Adrenal gland (tissue), 9 donors: ENCODE measurements at regions not wholly inside any gene's neighbourhood (a gene's known extent, or its start where the extent isn't known, plus 50 kb on each side); places are given as distances from the start of the nearest gene placed in this dataset.

Source experiments
- DNase-seq, 7 donors: peaks; one replicate each; pipeline ENCODE4 v3.0.0-alpha.2; 2019 to 2020
- H3K27ac ChIP-seq, 5 donors: fragments of 200-600 bp; sonication (generic) in 4 of 5; 1 replicate in 3 of 5; 2 replicates in 2 of 5; pipeline versions ENCODE4 v1.5.1 to v1.8.0; 2016 to 2020; ENCODE audit warnings: mild to moderate bottlenecking in 1 of 5
- H3K27me3 ChIP-seq: fragments of 200-600 bp; 2 replicates; pipeline ENCODE4 v1.8.0; 2021
- H3K36me3 ChIP-seq, 2 donors: fragments of 200-600 bp; replicated peaks in 1 of 2; 1 replicate in 1 of 2; 2 replicates in 1 of 2; pipeline versions ENCODE4 v1.5.1 to v1.8.0; 2018 to 2022
- H3K4me1 ChIP-seq, 2 donors: fragments of 200-600 bp; replicated peaks in 1 of 2; 1 replicate in 1 of 2; 2 replicates in 1 of 2; pipeline versions ENCODE4 v1.5.1 to v1.8.0; 2018 to 2021
- H3K4me3 ChIP-seq, 4 donors: fragments of 200-600 bp; sonication (generic) in 3 of 4; one replicate each; pipeline ENCODE4 v1.5.1; 2016 to 2018
- H3K9me3 ChIP-seq, 3 donors: fragments of 200-600 bp; sonication (generic) in 1 of 3; replicated peaks in 1 of 3; 1 replicate in 2 of 3; 2 replicates in 1 of 3; pipeline versions ENCODE4 v1.5.1 to v1.8.0; 2016 to 2021
- CTCF ChIP-seq, 6 experiments: fragments of 450-650 bp in 4 of 6; fragments of 200-600 bp in 2 of 6; sonication (generic) in 1 of 6; IDR thresholded peaks; 1 replicate in 5 of 6; 2 replicates in 1 of 6; pipeline versions ENCODE4 v1.5.1 to v1.8.0; 2016 to 2021; ENCODE audit warnings: antibody characterized with exemption in 6 of 6, mild to moderate bottlenecking in 2 of 6, moderate library complexity in 1 of 6
- POLR2A ChIP-seq, 2 donors: fragments of 450-650 bp; IDR thresholded peaks; one replicate each; pipeline ENCODE4 v1.6.1; 2017; ENCODE audit warnings: antibody characterized with exemption in 2 of 2, mild to moderate bottlenecking in 2 of 2, moderate library complexity in 1 of 2
- WGBS, 4 donors: extraction: QIAGEN DNeasy Blood & Tissue Kit in 2 of 4; methylation state at CpG; one replicate each; pipeline versions ENCODE4 v1.1.5 to v1.1.7; 2013 to 2017; 5-methylcytosine and 5-hydroxymethylcytosine counted together
- intact Hi-C, 2 donors: fragments of 100-400 bp; cut with DNase I; formaldehyde crosslinking; loops; one replicate each; pipeline versions ENCODE4 v1.14.1 to v1.15.0; 2022 to 2023
- donor health status: healthy with polysubstance abuse.
- donor health status: Bipolar disorder and iron deficiency.
- donor health status: DM: yes; HTN: yes; CAD: no.
- donor health status: DM: no; HTN: no; CAD: no.
- donor health status: DM: no; HTN: no; CAD: no.

DNA sequence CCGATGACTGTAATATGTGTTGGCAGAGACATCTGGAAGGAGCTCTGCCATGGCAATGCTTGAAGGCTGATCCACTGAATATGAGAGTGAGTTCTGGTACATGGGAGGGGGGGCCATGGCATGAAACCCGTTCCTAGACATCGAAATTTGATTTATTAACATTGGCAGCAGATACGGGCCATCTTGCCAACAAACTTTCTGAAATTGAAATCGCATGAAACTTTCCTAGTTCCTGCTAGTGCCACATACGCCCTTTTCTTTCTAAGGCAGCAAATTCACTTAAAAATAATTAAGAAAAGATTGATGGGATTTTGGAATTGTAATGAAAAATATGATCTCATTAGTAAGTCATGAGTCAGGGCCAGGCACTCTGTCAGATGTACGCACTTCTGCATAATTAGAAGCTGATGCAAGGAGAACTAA is 91.8 kb upstream of the KMT2C start:
- H3K4me3 ChIP-seq, result peak overlapping the region in 1 of 4 donors; percentile 29
- no peaks in the 10 kb centered on the region for H3K27me3 ChIP-seq
- DNase-seq, result peak; percentile 59 to 87 (median 76)
- TF ChIP-seq POLR2A (IDR thresholded peaks at IDR 0.05) (no peak), CTCF (IDR thresholded peaks at IDR 0.05) (no peak)
- H3K4me1 ChIP-seq, result peaks cover 10 to 11% of the 10 kb centered on the region in 2 donors
- no peaks in the 10 kb centered on the region for H3K9me3 ChIP-seq
- intact Hi-C loops, result no loop called here
- H3K27ac ChIP-seq, result peak overlapping the region in 1 of 5 donors; percentile 8
- no peaks in the 10 kb centered on the region for H3K36me3 ChIP-seq
- 20 to 26% (median 22%) methylated on average over 7 of the region's 7 CpGs for WGBS, 4 donors

- intact Hi-C loops, result no loop called here
- Histone ChIP-seq H3K27ac (no peak overlapping the region), H3K4me3 (no peak overlapping the region), H3K4me1 (peaks cover 27 to 30% of the 10 kb centered on the region in 2 donors), H3K27me3 (no peaks in the 10 kb centered on the region), H3K9me3 (no peaks in the 10 kb centered on the region), H3K36me3 (no peaks in the 10 kb centered on the region)
- DNase-seq, result no peak
- 87 to 92% (median 88%) methylated on average over 14 of the region's 14 CpGs for WGBS, 4 donors
- TF ChIP-seq POLR2A (IDR thresholded peaks at IDR 0.05) (no peak), CTCF (IDR thresholded peaks at IDR 0.05) (no peak)
Observed at GRCh38 chr7:152523916-152524315, 88.1 kb upstream of the KMT2C start.

DNA sequence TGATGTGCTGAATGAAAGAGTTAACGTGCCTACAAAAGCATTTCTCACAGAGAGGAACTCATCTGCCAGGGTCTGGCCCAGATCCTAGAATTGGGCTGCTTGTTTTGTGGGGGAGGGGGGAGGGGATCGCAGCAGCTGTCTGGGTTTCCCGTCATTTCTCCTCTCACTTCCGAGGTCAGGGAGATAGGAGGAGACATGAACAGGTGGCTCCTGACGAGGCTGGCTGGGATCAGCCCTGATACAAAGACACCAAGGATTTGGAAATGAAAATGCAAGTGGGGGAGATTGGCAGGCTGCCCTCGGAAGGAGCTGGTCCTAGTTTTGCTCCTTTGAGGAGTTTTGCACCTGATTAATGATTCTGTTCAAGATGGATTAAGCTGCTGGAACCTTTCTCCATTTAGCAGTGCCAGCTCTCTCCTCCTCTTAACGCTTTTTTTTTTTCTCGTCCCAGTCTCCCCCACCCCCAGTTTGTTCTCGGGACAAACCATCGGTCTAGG is 86.8 kb upstream of the KMT2C start:
- H3K27me3 ChIP-seq, result no peaks in the 10 kb centered on the region
- intact Hi-C loops, result no loop called here
- DNase-seq, result peak; percentile 41 to 93 (median 86)
- peak overlapping the region in 3 of 5 donors; percentile 14 to 61 (median 43) for H3K27ac ChIP-seq
- TF ChIP-seq POLR2A (IDR thresholded peaks at IDR 0.05) (peak in 1 of 2 donors; percentile 43), CTCF (IDR thresholded peaks at IDR 0.05) (no peak)
- no peaks in the 10 kb centered on the region for H3K36me3 ChIP-seq
- 4 to 6% (median 6%) methylated on average over 10 of the region's 10 CpGs for WGBS, 4 donors
- H3K4me3 ChIP-seq, result peak overlapping the region in 1 of 4 donors; percentile 23
- no peaks in the 10 kb centered on the region for H3K9me3 ChIP-seq
- peaks cover 22 to 26% of the 10 kb centered on the region in 2 donors for H3K4me1 ChIP-seq

DNA sequence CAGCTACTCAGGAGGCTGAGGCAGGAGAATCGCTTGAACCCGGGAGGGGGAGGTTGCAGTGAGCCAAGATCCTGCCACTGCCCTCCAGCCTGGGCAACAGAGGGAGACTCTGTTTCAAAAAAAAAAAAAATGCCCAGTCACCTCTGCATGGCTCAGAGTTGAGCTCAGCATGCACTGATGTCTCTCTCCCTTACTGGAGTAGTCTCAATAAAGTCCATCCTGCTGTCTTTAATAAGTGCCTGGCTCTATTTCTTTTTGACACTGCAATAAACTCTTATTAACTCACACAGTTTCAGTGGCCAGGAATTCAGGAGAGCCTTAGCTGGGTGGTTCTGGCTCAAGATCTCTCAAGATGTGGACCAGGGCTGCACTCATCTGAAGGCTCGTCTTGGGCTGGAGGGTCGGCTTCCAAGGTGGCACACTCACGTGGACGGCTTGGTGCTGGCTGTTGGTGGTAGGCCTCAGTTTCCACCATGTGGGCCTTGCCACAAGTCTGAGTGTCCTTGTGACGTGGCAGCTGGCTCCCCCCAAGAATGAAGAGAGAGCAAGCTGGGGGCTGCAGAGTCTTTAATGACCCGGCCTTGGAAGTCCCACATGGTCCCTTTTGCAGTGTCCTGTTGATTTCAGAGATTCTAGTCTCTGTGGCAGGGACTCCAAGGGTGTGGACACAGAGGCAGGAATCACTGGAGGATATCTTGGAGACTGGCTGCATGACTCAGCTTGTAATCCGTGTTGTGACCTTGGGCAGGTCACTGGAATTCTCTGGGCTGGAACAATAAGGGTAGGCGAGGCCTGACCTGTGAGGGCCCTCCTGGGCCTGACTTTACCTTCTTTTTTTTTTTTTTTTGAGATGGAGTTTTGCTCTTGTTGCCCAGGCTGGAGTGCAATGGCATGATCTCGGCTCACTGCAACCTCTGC is 85.9 kb upstream of the KMT2C start:
- Histone ChIP-seq H3K36me3 (no peaks in the 10 kb centered on the region), H3K9me3 (no peaks in the 10 kb centered on the region), H3K27me3 (no peaks in the 10 kb centered on the region), H3K4me1 (peaks cover 21 to 23% of the 10 kb centered on the region in 2 donors), H3K4me3 (peak overlapping the region in 1 of 4 donors; percentile 23), H3K27ac (peak overlapping the region in 2 of 5 donors; percentile 13 to 61)
- TF ChIP-seq POLR2A (IDR thresholded peaks at IDR 0.05) (no peak), CTCF (IDR thresholded peaks at IDR 0.05) (no peak)
- intact Hi-C loops, result no loop called here
- peak in 6 of 7 donors; percentile 36 to 59 (median 48) for DNase-seq
- WGBS, 4 donors, result 58 to 65% (median 62%) methylated on average over 10 to 11 of the region's 11 CpGs
